Esophagus (tissue), 2 donors: ENCODE measurements at regions not wholly inside any gene's neighbourhood (a gene's known extent, or its start where the extent isn't known, plus 50 kb on each side); places are given as distances from the start of the nearest gene placed in this dataset.

Experiments
- H3K27ac ChIP-seq, 2 donors: one replicate each; pipeline ENCODE4 v1.5.1; 2013; ENCODE audit warnings: low read depth in 2 of 2, mild to moderate bottlenecking in 2 of 2, inconsistent platforms in 1 of 2, low read length in 1 of 2, moderate library complexity in 1 of 2
- H3K27me3 ChIP-seq, 2 donors: one replicate each; pipeline ENCODE4 v1.6.1; 2013; ENCODE audit warnings: low read length in 2 of 2, control low read depth in 1 of 2, mild to moderate bottlenecking in 1 of 2; ENCODE audit not compliant: insufficient read depth in 2 of 2, control insufficient read depth in 1 of 2
- H3K36me3 ChIP-seq, 2 donors: one replicate each; pipeline ENCODE4 v1.6.1; 2013; ENCODE audit warnings: low read length in 1 of 2; ENCODE audit not compliant: control insufficient read depth in 2 of 2, insufficient read depth in 2 of 2
- H3K4me1 ChIP-seq, 2 donors: one replicate each; pipeline ENCODE4 v1.6.1; 2013; ENCODE audit warnings: low read length in 1 of 2; ENCODE audit not compliant: control insufficient read depth in 2 of 2, insufficient read depth in 2 of 2
- H3K4me3 ChIP-seq, 2 donors: one replicate each; pipeline ENCODE4 v1.5.1; 2013; ENCODE audit warnings: low read length in 2 of 2, mild to moderate bottlenecking in 2 of 2, low read depth in 1 of 2, moderate library complexity in 1 of 2
- H3K9me3 ChIP-seq, 2 donors: one replicate each; pipeline ENCODE4 v1.6.1; 2013; ENCODE audit warnings: mild to moderate bottlenecking in 2 of 2, low read depth in 1 of 2, low read length in 1 of 2, moderate library complexity in 1 of 2; ENCODE audit not compliant: control insufficient read depth in 2 of 2, insufficient read depth in 1 of 2
- WGBS, 2 donors: extraction: QIAGEN DNeasy Blood & Tissue Kit; methylation state at CpG; one replicate each; pipeline ENCODE4 v1.1.7; 2013; 5-methylcytosine and 5-hydroxymethylcytosine counted together
- donor health status: healthy with polysubstance abuse.
- donor health status: Bipolar disorder and iron deficiency.

DNA sequence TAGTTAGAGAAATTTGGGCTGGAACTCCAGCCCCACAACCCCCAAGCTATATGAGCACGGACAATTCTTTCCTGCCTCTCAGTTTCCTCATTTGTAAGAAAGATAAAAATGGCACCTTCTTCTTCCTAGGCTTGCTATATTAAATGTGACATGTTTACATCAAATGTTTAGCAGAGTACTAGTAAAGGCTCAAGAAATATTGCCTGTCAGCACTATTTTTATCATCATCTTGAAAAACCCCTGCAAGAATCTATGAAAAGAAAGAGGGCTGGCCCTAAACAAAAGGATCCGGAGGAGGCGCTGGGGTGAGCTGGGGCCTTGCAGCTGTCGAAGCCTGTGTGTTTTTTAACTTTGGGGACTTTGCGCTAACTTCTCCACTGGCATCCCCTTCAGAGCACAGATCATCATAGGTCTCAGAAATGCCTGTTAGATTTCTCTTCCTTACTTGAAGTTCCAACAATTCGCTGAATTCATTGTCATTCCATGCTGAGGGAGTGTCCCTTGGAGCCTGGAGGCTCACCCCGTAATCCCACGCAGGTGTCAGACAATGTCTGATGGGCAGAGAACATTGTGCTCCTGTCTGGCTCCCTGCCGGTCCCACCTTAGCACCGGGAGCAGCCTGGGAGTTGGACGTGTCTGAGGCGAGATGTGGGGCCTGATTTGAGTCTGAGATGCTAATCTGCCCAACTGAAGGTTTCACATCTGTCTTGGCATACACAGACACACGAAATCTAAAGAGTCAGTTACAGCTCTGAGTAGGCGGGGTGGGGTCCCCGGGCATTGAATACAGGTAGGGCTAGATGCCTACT lies 206.8 kb downstream of the NUAK1 start:
- no peaks in the 10 kb centered on the region for H3K9me3 ChIP-seq
- 58% methylated on average over 15 of the region's 15 CpGs for WGBS, 2 donors
- H3K4me1 ChIP-seq = peaks cover 3 to 9% of the 10 kb centered on the region in 2 donors
- H3K27ac ChIP-seq = no peak overlapping the region
- H3K27me3 ChIP-seq = no peaks in the 10 kb centered on the region
- H3K36me3 ChIP-seq = no peaks in the 10 kb centered on the region
- no peak overlapping the region for H3K4me3 ChIP-seq

DNA sequence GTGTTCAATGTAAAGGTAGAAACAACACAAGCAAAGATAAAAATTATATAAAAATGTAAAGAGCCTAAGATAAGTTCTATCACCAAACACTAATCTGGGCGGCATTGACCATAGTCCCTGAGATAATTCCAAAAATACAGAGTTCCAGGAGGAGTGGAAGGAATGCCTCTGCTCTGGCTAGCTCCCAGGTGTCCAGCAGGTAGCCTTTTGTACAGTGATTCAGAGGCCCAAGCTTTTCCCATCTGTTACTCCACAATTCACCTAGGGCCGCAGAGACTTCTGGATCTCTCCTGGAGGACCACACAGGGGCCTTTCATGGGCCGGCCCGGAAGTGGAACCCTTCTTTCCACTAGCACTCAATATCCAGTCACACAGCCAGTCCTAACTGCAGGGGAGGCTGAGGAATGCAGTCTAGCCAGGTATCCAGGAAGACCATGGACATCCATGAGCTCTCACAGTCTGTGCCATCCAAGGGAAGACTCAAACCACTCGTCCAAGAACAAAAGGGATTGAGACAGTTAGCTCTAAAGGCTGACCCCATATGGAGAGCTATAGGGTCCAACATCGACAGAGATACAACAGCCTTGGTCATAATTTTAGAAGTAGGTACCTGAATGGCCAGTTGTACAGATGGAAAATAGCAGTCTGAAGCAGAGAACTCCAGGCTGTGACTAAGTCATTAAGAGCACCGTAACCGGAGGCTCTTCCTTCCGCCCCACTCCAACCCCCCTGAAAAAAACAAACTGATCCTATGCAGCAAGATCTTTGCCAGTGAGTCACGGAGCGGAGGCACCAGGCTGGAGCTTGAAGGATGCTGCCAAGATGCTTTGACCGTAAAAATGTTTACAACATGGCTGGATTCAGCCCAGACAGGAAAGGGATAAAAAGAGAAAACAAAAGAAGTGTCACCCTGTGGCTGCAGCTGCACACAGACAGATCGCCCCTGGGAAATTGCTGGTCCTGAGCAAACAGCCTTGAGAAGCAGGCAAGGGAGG lies 204.8 kb downstream of the NUAK1 start:
- H3K4me1 ChIP-seq = peaks cover 3 to 9% of the 10 kb centered on the region in 2 donors
- H3K36me3 ChIP-seq = no peaks in the 10 kb centered on the region
- H3K9me3 ChIP-seq = no peaks in the 10 kb centered on the region
- peak overlapping the region in 1 of 2 donors; percentile 16 for H3K27ac ChIP-seq
- no peaks in the 10 kb centered on the region for H3K27me3 ChIP-seq
- WGBS, 2 donors = 42 to 52% methylated on average over 13 of the region's 13 CpGs
- no peak overlapping the region for H3K4me3 ChIP-seq

DNA sequence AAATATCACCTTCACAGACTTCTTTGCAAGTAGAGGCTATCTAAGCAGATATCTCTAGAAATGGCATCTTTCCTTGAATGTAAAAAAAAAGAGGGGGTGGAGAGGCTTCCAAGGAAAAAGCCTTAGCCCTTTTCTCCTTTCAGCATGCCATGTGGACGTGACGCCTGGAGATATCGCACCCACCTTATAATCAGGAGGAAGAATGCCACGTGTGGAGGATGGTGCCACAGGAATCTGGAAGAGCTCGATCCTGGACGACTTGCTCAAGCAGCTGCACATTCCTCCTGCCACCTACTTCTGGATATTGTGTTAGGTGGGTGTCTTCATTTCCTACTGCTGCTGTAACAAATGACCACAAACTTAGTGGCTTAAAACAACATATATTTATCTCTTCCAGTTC lies 203.6 kb downstream of the NUAK1 start:
- WGBS, 2 donors = 59 to 65% methylated on average over 6 of the region's 6 CpGs
- no peak overlapping the region for H3K27ac ChIP-seq
- H3K36me3 ChIP-seq = no peaks in the 10 kb centered on the region
- H3K4me1 ChIP-seq = peaks cover 3 to 9% of the 10 kb centered on the region in 2 donors
- H3K4me3 ChIP-seq = no peak overlapping the region
- H3K27me3 ChIP-seq = no peaks in the 10 kb centered on the region
- no peaks in the 10 kb centered on the region for H3K9me3 ChIP-seq

DNA sequence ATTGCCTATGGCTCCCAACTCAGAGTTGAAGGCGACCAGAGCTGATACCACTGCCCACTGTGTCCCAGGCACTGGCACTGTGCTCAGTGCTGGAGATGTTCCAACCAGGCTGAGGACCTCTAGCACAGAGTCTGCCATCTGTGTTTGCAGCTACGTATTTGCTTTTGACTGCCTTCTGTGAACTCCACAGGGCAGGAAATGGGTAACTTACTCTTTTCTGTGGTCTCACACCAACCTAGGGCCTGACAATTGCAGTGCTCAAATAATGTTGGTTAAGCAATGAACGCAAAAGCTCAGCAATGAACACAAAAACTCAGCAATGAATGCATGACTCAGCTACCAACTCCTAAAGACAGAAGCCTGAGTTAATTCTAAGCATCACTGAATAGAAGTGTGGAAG lies 202.8 kb downstream of the NUAK1 start:
- Histone ChIP-seq H3K9me3 (no peaks in the 10 kb centered on the region), H3K4me1 (peaks cover 3 to 9% of the 10 kb centered on the region in 2 donors)

DNA sequence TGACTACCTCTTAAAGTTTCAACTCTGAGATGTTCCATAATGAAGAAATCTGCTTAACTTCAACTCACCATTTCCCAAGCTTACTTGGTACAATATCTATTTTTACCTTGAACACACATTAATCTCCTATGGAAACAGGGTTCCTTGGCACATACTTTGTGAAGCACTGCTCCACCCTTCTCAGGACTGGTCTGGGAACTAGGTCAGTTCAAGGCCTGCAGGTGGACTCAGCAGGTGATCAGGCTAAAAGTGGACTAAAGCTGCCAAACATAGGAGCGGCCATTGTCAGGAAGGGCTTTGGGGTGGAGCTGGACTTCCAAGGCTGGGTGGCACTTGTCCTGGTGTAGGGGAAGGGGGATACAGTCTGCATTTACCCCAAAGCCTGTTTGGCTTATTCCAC lies 202.3 kb downstream of the NUAK1 start:
- Histone ChIP-seq H3K27me3 (no peaks in the 10 kb centered on the region), H3K9me3 (no peaks in the 10 kb centered on the region), H3K27ac (no peak overlapping the region), H3K4me1 (peaks cover 3 to 9% of the 10 kb centered on the region in 2 donors), H3K4me3 (no peak overlapping the region), H3K36me3 (no peaks in the 10 kb centered on the region)
- 88 to 91% methylated on average over 1 of the region's 1 CpG for WGBS, 2 donors

More for the DNA sequence above, 202.8 kb downstream of the NUAK1 start:
- WGBS, 2 donors = 70 to 77% methylated on average over 3 of the region's 3 CpGs
- Histone ChIP-seq H3K27me3 (no peaks in the 10 kb centered on the region), H3K36me3 (no peaks in the 10 kb centered on the region), H3K27ac (no peak overlapping the region), H3K4me3 (no peak overlapping the region)

DNA sequence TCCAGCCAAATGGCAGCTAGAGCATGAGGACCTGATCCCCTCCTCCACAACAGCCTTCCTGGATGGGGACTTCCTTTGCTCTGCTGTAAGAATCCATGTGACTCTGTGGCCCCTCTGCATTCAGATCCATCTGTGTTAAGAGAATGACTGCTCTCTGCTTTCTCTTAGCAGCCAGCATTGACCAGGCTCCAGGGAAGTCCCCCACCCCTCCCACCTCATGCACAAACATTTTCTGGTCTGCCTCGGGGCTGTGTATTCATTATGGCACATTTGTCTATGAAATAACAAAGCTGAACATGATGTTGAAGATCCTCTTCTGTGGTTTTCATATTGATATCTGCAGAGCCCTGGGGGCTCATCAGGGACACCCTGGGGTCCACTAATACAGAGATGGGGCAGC lies 201.7 kb downstream of the NUAK1 start:
- no peaks in the 10 kb centered on the region for H3K9me3 ChIP-seq
- H3K4me3 ChIP-seq = no peak overlapping the region
- no peaks in the 10 kb centered on the region for H3K27me3 ChIP-seq
- 47 to 61% methylated on average over 1 of the region's 1 CpG for WGBS, 2 donors
- peaks cover 3 to 8% of the 10 kb centered on the region in 2 donors for H3K4me1 ChIP-seq
- H3K27ac ChIP-seq = no peak overlapping the region
- H3K36me3 ChIP-seq = no peaks in the 10 kb centered on the region

DNA sequence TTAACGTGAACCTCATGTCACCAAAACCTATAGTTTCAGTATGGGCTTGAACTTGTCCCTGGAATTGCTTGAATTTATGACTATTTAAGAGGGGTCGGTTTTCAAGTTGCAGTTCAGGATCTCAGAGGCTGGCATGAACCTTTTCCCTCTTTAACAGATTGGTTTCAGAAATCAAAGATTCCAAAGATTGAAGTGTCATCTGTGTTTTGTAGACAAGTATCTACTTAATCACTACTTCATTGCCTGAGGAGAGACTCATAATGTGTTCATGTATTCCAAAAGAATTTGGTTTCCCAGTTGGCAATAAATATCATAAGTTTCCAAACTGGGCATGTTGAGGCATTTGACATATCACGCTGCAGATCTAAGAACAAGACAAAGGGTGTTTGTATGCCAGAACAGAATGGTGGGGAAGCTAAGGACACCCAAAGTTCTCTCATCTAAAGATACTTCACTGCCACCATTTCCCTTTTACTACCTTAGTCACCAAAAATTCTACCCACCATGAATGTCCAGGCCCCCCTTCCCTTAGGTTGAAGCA lies 199.5 kb downstream of the NUAK1 start:
- Histone ChIP-seq H3K4me1 (no peaks in the 10 kb centered on the region), H3K27me3 (no peaks in the 10 kb centered on the region), H3K9me3 (no peaks in the 10 kb centered on the region), H3K4me3 (no peak overlapping the region), H3K27ac (no peak overlapping the region), H3K36me3 (no peaks in the 10 kb centered on the region)
- 49 to 56% methylated on average over 3 of the region's 3 CpGs for WGBS, 2 donors

DNA sequence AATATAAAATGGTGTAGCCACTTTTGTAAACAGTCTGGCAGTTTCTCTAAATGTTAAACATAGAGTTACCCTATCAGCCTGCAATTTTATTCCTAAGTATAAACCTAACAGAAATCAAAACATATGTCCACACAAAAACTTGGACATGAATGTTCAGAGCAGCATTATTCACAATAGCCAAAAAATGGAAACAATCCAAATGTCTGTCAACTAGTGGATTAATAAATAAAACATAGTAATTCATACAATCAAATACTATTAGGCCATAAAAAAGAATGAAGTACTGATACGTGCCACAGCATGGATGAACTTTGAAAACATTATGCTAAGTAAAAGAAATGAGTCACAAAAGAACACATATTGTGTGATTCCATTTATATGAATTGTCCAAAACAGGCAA lies 196.5 kb downstream of the NUAK1 start:
- no peaks in the 10 kb centered on the region for H3K9me3 ChIP-seq
- 37 to 50% methylated on average over 1 of the region's 1 CpG for WGBS, 2 donors
- H3K4me1 ChIP-seq = no peaks in the 10 kb centered on the region
- no peaks in the 10 kb centered on the region for H3K27me3 ChIP-seq
- no peak overlapping the region for H3K4me3 ChIP-seq
- no peak overlapping the region for H3K27ac ChIP-seq
- no peaks in the 10 kb centered on the region for H3K36me3 ChIP-seq

DNA sequence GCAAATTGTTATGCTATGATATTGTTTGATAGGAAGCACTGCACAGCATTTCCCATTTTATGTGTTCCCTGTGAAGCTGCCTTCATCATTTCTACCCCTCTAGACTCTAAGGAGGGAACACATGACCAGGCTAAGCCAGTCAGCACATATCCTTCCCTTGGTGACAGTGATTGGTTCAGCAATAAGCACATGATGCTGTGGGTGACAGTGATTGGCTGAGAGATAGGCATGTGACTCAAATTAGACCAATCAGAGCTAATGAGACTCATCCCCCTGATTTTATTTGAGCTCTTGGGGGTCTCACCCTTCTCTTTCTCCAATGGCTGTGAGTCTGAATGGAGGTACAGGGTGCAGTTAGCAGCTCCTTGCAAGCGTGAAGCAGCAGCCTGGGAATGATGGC lies 195.2 kb downstream of the NUAK1 start:
- Histone ChIP-seq H3K36me3 (no peaks in the 10 kb centered on the region), H3K4me3 (no peak overlapping the region), H3K27me3 (no peaks in the 10 kb centered on the region), H3K9me3 (no peaks in the 10 kb centered on the region), H3K4me1 (peaks cover 0 to 2% of the 10 kb centered on the region in 2 donors), H3K27ac (no peak overlapping the region)
- WGBS, 2 donors = 94 to 100% methylated on average over 1 of the region's 1 CpG
